Left lung (tissue), 4 donors: ENCODE measurements at regions not wholly inside any gene's neighbourhood (a gene's known extent, or its start where the extent isn't known, plus 50 kb on each side); places are given as distances from the start of the nearest gene placed in this dataset.

ENCODE experiments used
- ATAC-seq: fragments of 200-7000 bp; cut with Tn5 transposase; one replicate; pipeline ENCODE4 v1.9.1; 2020; ENCODE audit warnings: moderate library complexity
- DNase-seq, 4 donors: peaks; one replicate each; pipeline ENCODE4 v3.0.0-alpha.2; 2013 to 2020
- H3K27ac ChIP-seq, 2 donors: fragments of 200-600 bp; sonication (generic) in 1 of 2; one replicate each; pipeline versions ENCODE4 v1.5.0 to v1.8.0; 2020 to 2021
- H3K27me3 ChIP-seq, 2 donors: fragments of 200-600 bp; sonication (generic) in 1 of 2; one replicate each; pipeline versions ENCODE4 v1.5.0 to v1.8.0; 2020 to 2021
- H3K36me3 ChIP-seq, 2 donors: fragments of 200-600 bp; sonication (generic) in 1 of 2; one replicate each; pipeline versions ENCODE4 v1.5.0 to v1.8.0; 2020 to 2021
- H3K4me1 ChIP-seq, 2 donors: fragments of 200-600 bp; one replicate each; pipeline ENCODE4 v1.8.0; 2021
- H3K4me3 ChIP-seq, 2 donors: fragments of 200-600 bp; sonication (generic) in 1 of 2; one replicate each; pipeline versions ENCODE4 v1.5.0 to v1.8.0; 2020 to 2021; ENCODE audit warnings: mild to moderate bottlenecking in 1 of 2
- H3K9me3 ChIP-seq, 2 donors: fragments of 200-600 bp; sonication (generic) in 1 of 2; one replicate each; pipeline versions ENCODE4 v1.5.0 to v1.8.0; 2020 to 2021
- CTCF ChIP-seq, 2 donors: fragments of 200-600 bp; sonication (generic) in 1 of 2; IDR thresholded peaks; one replicate each; pipeline versions ENCODE4 v1.5.0 to v1.8.0; 2021; ENCODE audit warnings: antibody characterized with exemption in 2 of 2
- intact Hi-C, 2 donors: fragments of 100-400 bp; cut with DNase I; formaldehyde crosslinking; loops; one replicate each; pipeline versions ENCODE4 v1.11.2 to v1.14.2; 2022
- donor health status: DM: no; HTN: yes; CAD: no.
- donor health status: DM: no; HTN: no; CAD: no.

GRCh38 chr6:14795451-14795850 is 450.4 kb upstream of the JARID2 start:
- intact Hi-C loops: no loop called here
- no peak for TF ChIP-seq CTCF (IDR thresholded peaks at IDR 0.05)
- Histone ChIP-seq H3K4me1 (no peaks in the 10 kb centered on the region), H3K9me3 (no peaks in the 10 kb centered on the region), H3K4me3 (no peak overlapping the region), H3K36me3 (no peaks in the 10 kb centered on the region), H3K27ac (no peak overlapping the region), H3K27me3 (no peaks in the 10 kb centered on the region)
- DNase-seq (no peak), ATAC-seq (no peak)

- intact Hi-C loops: no loop called here
- no peak for TF ChIP-seq CTCF (IDR thresholded peaks at IDR 0.05)
- no peak for ATAC-seq
These were observed 448.7 kb upstream of the JARID2 start for GRCh38 chr6:14796974-14797762.

GRCh38 chr6:14797875-14798593 is 447.8 kb upstream of the JARID2 start:
- DNase-seq: no peak
- intact Hi-C loops: no loop called here
- Histone ChIP-seq H3K36me3 (no peaks in the 10 kb centered on the region), H3K4me1 (no peaks in the 10 kb centered on the region), H3K4me3 (no peak overlapping the region), H3K27me3 (no peaks in the 10 kb centered on the region), H3K27ac (no peak overlapping the region), H3K9me3 (no peaks in the 10 kb centered on the region)
- TF ChIP-seq CTCF (IDR thresholded peaks at IDR 0.05): no peak
- no peak for ATAC-seq

More at GRCh38 chr6:14796974-14797762, 448.7 kb upstream of the JARID2 start:
- no peaks in the 10 kb centered on the region for H3K9me3 ChIP-seq
- no peak overlapping the region for H3K27ac ChIP-seq
- no peaks in the 10 kb centered on the region for H3K36me3 ChIP-seq
- no peaks in the 10 kb centered on the region for H3K4me1 ChIP-seq
- no peak overlapping the region for H3K4me3 ChIP-seq
- no peaks in the 10 kb centered on the region for H3K27me3 ChIP-seq
- DNase-seq: no peak

DNA sequence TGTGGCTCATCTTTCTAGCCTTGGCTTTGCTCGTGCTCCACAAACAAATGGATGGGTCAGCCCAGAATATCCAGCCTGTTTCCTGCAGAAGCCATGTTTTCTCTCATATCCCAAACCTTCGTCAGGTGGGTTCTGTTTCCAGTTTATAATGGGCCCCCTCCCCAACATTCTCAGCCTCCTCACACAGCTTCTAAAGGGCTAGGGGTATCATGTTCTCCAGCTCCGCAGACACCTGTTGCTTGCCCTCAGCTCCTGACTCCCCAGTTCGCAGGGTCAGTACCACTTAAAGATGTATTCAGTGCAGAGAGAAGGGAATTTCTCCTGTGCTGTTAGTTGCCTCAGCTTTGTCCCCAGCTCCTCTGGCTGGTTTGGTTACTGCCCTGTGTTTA is 447.3 kb upstream of the JARID2 start:
- Histone ChIP-seq H3K9me3 (no peaks in the 10 kb centered on the region), H3K4me1 (no peaks in the 10 kb centered on the region), H3K27me3 (no peaks in the 10 kb centered on the region), H3K27ac (no peak overlapping the region), H3K4me3 (no peak overlapping the region), H3K36me3 (no peaks in the 10 kb centered on the region)
- ATAC-seq (no peak), DNase-seq (no peak)
- intact Hi-C loops: no loop called here
- TF ChIP-seq CTCF (IDR thresholded peaks at IDR 0.05): no peak

DNA sequence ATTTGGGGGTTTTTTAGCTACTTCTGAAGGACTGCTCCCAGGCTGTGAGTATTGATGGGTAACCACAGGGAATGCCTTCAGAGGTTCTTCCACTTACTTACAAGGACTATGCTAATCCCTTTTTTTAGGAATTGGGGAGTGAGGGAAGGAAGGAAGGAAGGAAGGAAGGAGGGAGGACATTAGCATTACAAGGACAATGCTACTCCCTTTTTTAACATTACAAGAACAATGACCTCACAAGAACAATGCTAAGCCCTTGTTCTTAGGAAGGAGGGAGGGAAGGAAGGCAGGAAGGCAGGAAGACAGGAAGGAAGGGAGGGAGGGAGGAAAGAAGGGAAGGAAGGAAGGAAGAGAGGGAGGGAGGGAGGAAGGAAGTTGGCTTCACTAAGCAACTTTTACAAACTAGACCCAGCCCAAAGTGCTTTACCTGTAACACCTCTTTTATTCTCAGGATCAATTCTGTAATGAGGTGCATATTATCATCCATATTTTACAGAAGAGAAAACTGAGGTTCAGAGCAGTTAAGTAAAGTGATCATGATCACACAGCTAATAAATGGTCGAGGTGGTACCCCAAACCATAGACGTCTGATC is 446.8 kb upstream of the JARID2 start:
- H3K9me3 ChIP-seq: no peaks in the 10 kb centered on the region
- intact Hi-C loops: no loop called here
- DNase-seq (no peak), ATAC-seq (no peak)
- no peaks in the 10 kb centered on the region for H3K27me3 ChIP-seq
- TF ChIP-seq CTCF (IDR thresholded peaks at IDR 0.05): no peak
- no peak overlapping the region for H3K4me3 ChIP-seq
- H3K4me1 ChIP-seq: no peaks in the 10 kb centered on the region
- no peak overlapping the region for H3K27ac ChIP-seq
- H3K36me3 ChIP-seq: no peaks in the 10 kb centered on the region
